Ishikawa (cell line): ENCODE measurements at regions not wholly inside any gene's neighbourhood (a gene's known extent, or its start where the extent isn't known, plus 50 kb on each side); places are given as distances from the start of the nearest gene placed in this dataset.

ENCODE experiments used
- CEBPB ChIP-seq: IDR thresholded peaks from 2 replicates; pipeline ENCODE4 v1.6.1; 2012
- RAD21 ChIP-seq: IDR thresholded peaks from 2 replicates; pipeline ENCODE4 v1.6.1; 2012; ENCODE audit warnings: low read depth
- TCF12 ChIP-seq: IDR thresholded peaks from 2 replicates; pipeline ENCODE4 v1.6.1; 2012; ENCODE audit warnings: low read depth
- TEAD4 ChIP-seq: IDR thresholded peaks from 2 replicates; pipeline ENCODE4 v1.6.1; 2012
- YY1 ChIP-seq: IDR thresholded peaks from 2 replicates; pipeline ENCODE4 v1.6.1; 2012; ENCODE audit warnings: low read depth
- ZBTB7A ChIP-seq: IDR thresholded peaks from 2 replicates; pipeline ENCODE4 v1.6.1; 2012; ENCODE audit warnings: low read depth
- TF ChIP-seq, protein P1 (sequence below): IDR thresholded peaks from 2 replicates; pipeline ENCODE4 v1.6.1; 2012
- TF ChIP-seq, protein P2 (sequence below): IDR thresholded peaks from 2 replicates; pipeline ENCODE4 v1.6.1; 2012
- TF ChIP-seq, protein P3 (sequence below): IDR thresholded peaks from 2 replicates; pipeline ENCODE4 v1.6.1; 2012; ENCODE audit warnings: low read depth, mild to moderate bottlenecking

GRCh38 chr5:13519131-13519530 is 425.4 kb downstream of the DNAH5 start:
- TF ChIP-seq, protein P1, sequence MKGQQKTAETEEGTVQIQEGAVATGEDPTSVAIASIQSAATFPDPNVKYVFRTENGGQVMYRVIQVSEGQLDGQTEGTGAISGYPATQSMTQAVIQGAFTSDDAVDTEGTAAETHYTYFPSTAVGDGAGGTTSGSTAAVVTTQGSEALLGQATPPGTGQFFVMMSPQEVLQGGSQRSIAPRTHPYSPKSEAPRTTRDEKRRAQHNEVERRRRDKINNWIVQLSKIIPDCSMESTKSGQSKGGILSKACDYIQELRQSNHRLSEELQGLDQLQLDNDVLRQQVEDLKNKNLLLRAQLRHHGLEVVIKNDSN, result no peak
- no peak for TF ChIP-seq YY1
- no peak for TF ChIP-seq CEBPB
- TF ChIP-seq TCF12, result no peak
- no peak for TF ChIP-seq TEAD4
- no peak for TF ChIP-seq ZBTB7A
- TF ChIP-seq, protein P2, sequence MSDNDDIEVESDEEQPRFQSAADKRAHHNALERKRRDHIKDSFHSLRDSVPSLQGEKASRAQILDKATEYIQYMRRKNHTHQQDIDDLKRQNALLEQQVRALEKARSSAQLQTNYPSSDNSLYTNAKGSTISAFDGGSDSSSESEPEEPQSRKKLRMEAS, result no peak
- TF ChIP-seq, protein P3, sequence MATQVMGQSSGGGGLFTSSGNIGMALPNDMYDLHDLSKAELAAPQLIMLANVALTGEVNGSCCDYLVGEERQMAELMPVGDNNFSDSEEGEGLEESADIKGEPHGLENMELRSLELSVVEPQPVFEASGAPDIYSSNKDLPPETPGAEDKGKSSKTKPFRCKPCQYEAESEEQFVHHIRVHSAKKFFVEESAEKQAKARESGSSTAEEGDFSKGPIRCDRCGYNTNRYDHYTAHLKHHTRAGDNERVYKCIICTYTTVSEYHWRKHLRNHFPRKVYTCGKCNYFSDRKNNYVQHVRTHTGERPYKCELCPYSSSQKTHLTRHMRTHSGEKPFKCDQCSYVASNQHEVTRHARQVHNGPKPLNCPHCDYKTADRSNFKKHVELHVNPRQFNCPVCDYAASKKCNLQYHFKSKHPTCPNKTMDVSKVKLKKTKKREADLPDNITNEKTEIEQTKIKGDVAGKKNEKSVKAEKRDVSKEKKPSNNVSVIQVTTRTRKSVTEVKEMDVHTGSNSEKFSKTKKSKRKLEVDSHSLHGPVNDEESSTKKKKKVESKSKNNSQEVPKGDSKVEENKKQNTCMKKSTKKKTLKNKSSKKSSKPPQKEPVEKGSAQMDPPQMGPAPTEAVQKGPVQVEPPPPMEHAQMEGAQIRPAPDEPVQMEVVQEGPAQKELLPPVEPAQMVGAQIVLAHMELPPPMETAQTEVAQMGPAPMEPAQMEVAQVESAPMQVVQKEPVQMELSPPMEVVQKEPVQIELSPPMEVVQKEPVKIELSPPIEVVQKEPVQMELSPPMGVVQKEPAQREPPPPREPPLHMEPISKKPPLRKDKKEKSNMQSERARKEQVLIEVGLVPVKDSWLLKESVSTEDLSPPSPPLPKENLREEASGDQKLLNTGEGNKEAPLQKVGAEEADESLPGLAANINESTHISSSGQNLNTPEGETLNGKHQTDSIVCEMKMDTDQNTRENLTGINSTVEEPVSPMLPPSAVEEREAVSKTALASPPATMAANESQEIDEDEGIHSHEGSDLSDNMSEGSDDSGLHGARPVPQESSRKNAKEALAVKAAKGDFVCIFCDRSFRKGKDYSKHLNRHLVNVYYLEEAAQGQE, result no peak
- no peak for TF ChIP-seq RAD21
